ENCODE measurements at regions not wholly inside any gene's neighbourhood (a gene's known extent, or its start where the extent isn't known, plus 50 kb on each side); places are given as distances from the start of the nearest gene placed in this dataset.

- Mint-ChIP-seq H3K36me3 (ENCODE audit: low read depth) (no peaks in the 10 kb centered on the region), H3K27ac (no peak overlapping the region), H3K4me3 (no peak overlapping the region), H3K27me3 (ENCODE audit: insufficient read depth) (no peaks in the 10 kb centered on the region), H3K4me1 (ENCODE audit: low read depth) (no peaks in the 10 kb centered on the region), H3K9me3 (peaks cover 16% of the 10 kb centered on the region)
- no peak for DNase-seq (ENCODE audit: low spot score)
- intact Hi-C loops (cut with micrococcal nuclease), result no loop called here
Observed at GRCh38 chr5:2529371-2530092, 221.9 kb downstream of the IRX2 start.

DNA sequence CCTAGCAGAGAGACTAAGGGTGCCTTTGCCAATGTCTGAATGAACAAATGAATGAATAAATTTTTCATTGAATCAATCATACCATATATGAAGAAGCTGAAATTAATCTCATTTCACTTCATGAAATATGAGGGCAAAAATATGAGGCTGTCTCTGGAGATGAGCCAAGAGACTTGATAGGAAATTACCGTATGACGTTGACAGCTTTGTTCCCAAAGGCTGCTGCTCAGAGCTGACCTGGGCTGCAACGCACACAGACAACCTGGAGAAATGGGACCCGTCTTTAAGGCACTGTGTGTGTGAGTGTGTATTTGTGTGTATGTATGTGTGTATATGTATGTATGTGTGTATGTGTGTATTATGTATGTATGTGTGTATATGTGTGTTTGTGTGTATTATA is 226.1 kb downstream of the IRX2 start:
- intact Hi-C loops (cut with micrococcal nuclease), result no loop called here
- H3K27me3 Mint-ChIP-seq (ENCODE audit: insufficient read depth), result no peaks in the 10 kb centered on the region

GRCh38 chr5:2524620-2525019 is 226.9 kb downstream of the IRX2 start:
- Mint-ChIP-seq H3K4me1 (ENCODE audit: low read depth) (no peaks in the 10 kb centered on the region), H3K4me3 (no peak overlapping the region), H3K27ac (no peak overlapping the region), H3K9me3 (peaks cover 8% of the 10 kb centered on the region), H3K27me3 (ENCODE audit: insufficient read depth) (no peaks in the 10 kb centered on the region), H3K36me3 (ENCODE audit: low read depth) (no peaks in the 10 kb centered on the region)
- no peak for DNase-seq (ENCODE audit: low spot score)
- intact Hi-C loops (cut with micrococcal nuclease), result no loop called here

More for the DNA sequence above, 226.1 kb downstream of the IRX2 start:
- Mint-ChIP-seq H3K27ac (no peak overlapping the region), H3K9me3 (peaks cover 8% of the 10 kb centered on the region), H3K4me3 (no peak overlapping the region), H3K36me3 (ENCODE audit: low read depth) (no peaks in the 10 kb centered on the region), H3K4me1 (ENCODE audit: low read depth) (no peaks in the 10 kb centered on the region)
- no peak for DNase-seq (ENCODE audit: low spot score)

GRCh38 chr5:2523180-2523579 is 228.3 kb downstream of the IRX2 start:
- Mint-ChIP-seq H3K4me3 (no peak overlapping the region), H3K27me3 (ENCODE audit: insufficient read depth) (no peaks in the 10 kb centered on the region), H3K27ac (no peak overlapping the region), H3K36me3 (ENCODE audit: low read depth) (no peaks in the 10 kb centered on the region), H3K9me3 (peaks cover 8% of the 10 kb centered on the region), H3K4me1 (ENCODE audit: low read depth) (no peaks in the 10 kb centered on the region)
- intact Hi-C loops (cut with micrococcal nuclease), result no loop called here
- no peak for DNase-seq (ENCODE audit: low spot score)

DNA sequence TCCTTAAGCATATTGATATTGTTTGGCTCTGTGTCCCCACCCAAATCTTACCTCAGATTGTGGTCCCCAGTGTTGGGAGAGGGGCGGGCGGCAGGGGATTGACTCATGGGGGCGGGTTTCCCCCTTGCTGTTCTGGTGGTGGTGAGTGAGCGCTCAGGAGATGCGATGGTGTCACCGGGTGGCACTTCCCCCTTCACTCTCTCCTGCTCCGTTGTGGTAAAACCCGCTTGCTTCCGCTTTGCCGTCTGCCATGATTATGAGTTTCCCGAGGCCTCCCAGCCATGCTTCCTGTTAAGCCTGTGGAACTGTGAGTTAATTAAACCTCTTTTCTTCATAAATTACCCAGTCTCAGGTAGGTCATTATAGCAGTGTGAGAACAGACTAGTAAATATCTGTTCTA is 229.1 kb downstream of the IRX2 start:
- Mint-ChIP-seq H3K4me3 (no peak overlapping the region), H3K4me1 (ENCODE audit: low read depth) (no peaks in the 10 kb centered on the region), H3K36me3 (ENCODE audit: low read depth) (no peaks in the 10 kb centered on the region), H3K9me3 (peaks cover 8% of the 10 kb centered on the region), H3K27ac (no peak overlapping the region), H3K27me3 (ENCODE audit: insufficient read depth) (no peaks in the 10 kb centered on the region)
- intact Hi-C loops (cut with micrococcal nuclease), result no loop called here
- DNase-seq (ENCODE audit: low spot score), result no peak

- Mint-ChIP-seq H3K27me3 (ENCODE audit: insufficient read depth) (no peaks in the 10 kb centered on the region), H3K4me1 (ENCODE audit: low read depth) (no peaks in the 10 kb centered on the region), H3K9me3 (no peaks in the 10 kb centered on the region), H3K27ac (no peak overlapping the region), H3K4me3 (no peak overlapping the region), H3K36me3 (ENCODE audit: low read depth) (no peaks in the 10 kb centered on the region)
- DNase-seq (ENCODE audit: low spot score), result no peak
- intact Hi-C loops (cut with micrococcal nuclease), result no loop called here
Observed at GRCh38 chr5:2519153-2519552, 232.3 kb downstream of the IRX2 start.

DNA sequence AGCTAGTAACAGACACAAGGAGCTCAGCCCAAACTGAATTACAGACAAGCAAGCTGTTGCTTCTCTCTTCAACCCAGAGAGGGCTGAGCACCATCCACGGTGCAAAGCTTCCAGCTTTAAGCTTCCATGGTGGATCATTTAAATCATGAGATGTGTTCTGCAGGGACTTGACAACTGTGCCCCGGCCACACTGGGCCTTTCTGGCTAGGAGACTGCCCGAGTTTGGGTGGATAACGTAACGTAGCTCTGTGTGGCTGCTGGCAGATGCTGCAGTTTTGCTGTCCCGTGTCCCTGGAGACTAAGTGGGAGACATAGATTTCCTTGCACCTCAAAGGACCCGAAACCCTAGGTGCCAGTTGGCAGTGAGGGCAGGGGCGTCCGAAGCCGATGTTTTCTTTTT is 234.0 kb downstream of the IRX2 start:
- no peaks in the 10 kb centered on the region for H3K27me3 Mint-ChIP-seq (ENCODE audit: insufficient read depth)
- H3K9me3 Mint-ChIP-seq, result no peaks in the 10 kb centered on the region
- H3K4me3 Mint-ChIP-seq, result no peak overlapping the region
- no peak overlapping the region for H3K27ac Mint-ChIP-seq
- intact Hi-C loops (cut with micrococcal nuclease), result no loop called here
- H3K4me1 Mint-ChIP-seq (ENCODE audit: low read depth), result no peaks in the 10 kb centered on the region
- no peaks in the 10 kb centered on the region for H3K36me3 Mint-ChIP-seq (ENCODE audit: low read depth)
- no peak for DNase-seq (ENCODE audit: low spot score)

DNA sequence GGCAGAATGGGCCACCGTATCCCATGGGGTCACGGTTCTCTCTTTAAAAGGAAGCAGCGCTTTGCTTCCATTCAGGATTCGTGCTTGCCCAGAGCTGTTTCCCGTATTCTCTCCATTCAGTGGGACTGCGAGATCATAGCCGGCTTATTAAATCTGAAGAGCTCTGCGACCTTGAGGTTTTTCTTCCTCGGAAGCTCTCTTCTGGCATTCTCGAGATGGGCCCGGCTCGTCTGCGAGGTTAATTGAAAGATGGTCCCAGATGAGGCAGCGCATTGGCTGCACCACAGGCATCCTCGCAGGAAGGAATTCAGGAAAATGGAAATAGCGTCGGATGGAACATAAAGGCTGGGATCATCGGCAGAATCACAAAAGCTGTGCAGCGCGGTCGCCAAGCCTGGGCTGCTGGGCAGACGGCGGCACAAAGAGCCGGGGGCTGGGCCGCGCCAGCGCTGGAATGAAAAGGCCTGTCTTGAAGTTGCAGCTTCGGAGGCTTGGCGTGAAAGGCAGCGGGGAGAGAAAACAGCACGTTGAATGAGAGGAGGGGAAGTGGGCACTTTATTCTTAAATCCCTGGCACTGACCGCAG is 236.2 kb downstream of the IRX2 start:
- Mint-ChIP-seq H3K9me3 (no peaks in the 10 kb centered on the region), H3K36me3 (ENCODE audit: low read depth) (no peaks in the 10 kb centered on the region), H3K4me3 (no peak overlapping the region), H3K27ac (no peak overlapping the region), H3K27me3 (ENCODE audit: insufficient read depth) (no peaks in the 10 kb centered on the region), H3K4me1 (ENCODE audit: low read depth) (no peaks in the 10 kb centered on the region)
- intact Hi-C loops (cut with micrococcal nuclease), result no loop called here
- no peak for DNase-seq (ENCODE audit: low spot score)

DNA sequence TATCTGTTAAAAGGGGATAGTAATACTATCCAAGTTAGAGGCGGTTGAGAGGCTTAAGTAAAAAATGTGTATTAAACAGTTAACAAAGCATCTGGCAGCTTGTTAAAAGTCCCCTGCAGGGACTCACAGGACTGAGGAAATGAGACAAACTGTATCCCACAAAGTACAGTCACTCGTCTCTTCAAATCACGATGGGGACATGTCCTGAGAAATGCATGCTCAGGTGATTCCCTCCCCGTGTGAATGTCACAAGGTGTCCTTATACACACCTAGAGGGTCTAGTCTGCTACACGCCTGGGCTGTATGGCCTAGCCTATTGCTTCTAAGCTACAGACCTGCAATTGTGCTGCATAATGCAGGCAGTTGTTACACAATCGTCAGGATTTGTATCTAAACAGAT is 237.0 kb downstream of the IRX2 start:
- H3K4me3 Mint-ChIP-seq, result no peak overlapping the region
- no peaks in the 10 kb centered on the region for H3K36me3 Mint-ChIP-seq (ENCODE audit: low read depth)
- no peak overlapping the region for H3K27ac Mint-ChIP-seq
- no peak for DNase-seq (ENCODE audit: low spot score)
- intact Hi-C loops (cut with micrococcal nuclease), result no loop called here
- peaks cover 5% of the 10 kb centered on the region for H3K9me3 Mint-ChIP-seq
- H3K4me1 Mint-ChIP-seq (ENCODE audit: low read depth), result no peaks in the 10 kb centered on the region
- H3K27me3 Mint-ChIP-seq (ENCODE audit: insufficient read depth), result no peaks in the 10 kb centered on the region

DNA sequence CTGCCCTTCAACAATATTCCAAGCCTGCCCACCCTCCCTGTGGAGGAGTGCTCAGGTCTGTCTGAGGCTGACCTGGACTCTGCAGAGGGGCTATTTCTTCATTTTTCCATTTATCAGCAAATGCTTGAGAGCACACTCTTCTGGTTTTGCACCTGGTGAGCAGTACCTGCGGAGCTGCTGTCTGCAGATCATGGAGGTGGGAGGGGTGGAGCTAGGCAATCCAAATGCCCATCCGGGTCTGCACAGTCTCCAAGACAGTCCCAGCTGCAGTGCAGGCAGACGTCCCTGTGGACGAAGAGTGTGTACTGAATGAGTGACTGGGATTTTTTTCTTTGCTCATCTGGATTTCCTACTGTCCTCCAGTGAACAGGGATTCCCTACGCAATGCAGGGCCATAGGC is 239.8 kb downstream of the IRX2 start:
- intact Hi-C loops (cut with micrococcal nuclease), result no loop called here
- DNase-seq (ENCODE audit: low spot score), result no peak
- Mint-ChIP-seq H3K27me3 (ENCODE audit: insufficient read depth) (no peaks in the 10 kb centered on the region), H3K27ac (no peak overlapping the region), H3K4me1 (ENCODE audit: low read depth) (no peaks in the 10 kb centered on the region), H3K4me3 (no peak overlapping the region), H3K9me3 (peaks cover 5% of the 10 kb centered on the region), H3K36me3 (ENCODE audit: low read depth) (no peaks in the 10 kb centered on the region)

GRCh38 chr5:2511126-2511525 is 240.4 kb downstream of the IRX2 start:
- Mint-ChIP-seq H3K36me3 (ENCODE audit: low read depth) (no peaks in the 10 kb centered on the region), H3K27ac (no peak overlapping the region), H3K27me3 (ENCODE audit: insufficient read depth) (no peaks in the 10 kb centered on the region), H3K4me3 (no peak overlapping the region), H3K4me1 (ENCODE audit: low read depth) (no peaks in the 10 kb centered on the region), H3K9me3 (peaks cover 5% of the 10 kb centered on the region)
- no peak for DNase-seq (ENCODE audit: low spot score)
- intact Hi-C loops (cut with micrococcal nuclease), result no loop called here

DNA sequence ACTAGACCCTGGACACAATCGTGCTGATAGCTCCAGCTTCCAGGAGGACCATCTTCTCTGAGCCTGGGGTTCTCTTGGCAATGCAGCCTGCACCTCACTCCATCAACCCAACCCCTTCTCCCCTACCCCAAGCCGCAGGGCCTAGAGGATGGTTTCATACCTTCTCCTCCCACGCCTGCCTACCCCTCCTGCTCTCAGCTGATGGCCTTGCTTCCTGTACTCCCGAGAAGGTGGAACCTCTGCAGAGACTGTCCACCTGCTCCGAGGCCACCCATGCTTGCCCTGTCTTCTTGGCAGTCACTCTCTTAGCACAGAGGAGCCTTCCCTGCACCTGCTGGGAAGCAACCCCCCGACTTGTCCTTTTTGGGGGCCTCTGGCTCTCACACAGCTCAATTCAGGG is 241.9 kb downstream of the IRX2 start:
- no peaks in the 10 kb centered on the region for H3K36me3 Mint-ChIP-seq (ENCODE audit: low read depth)
- intact Hi-C loops (cut with micrococcal nuclease), result no loop called here

DNA sequence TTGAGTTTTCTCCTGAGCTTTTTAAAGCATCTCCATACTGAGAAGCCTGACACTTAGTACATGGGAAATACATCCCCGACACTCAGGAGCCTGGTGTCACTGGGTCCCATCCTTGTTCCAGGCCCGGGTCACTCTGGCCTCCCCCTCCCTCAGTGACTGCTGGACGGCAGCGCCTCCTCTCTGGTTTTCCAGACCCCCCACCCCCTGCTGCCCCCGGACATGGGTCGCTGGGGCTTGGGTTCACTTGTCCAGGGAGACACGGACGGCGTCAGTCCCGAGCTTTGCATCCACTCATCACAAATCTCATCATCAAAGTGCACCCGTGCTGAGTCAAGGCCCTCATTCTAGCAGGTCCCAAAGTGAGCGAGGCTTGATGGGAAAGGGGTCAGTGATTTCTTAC is 243.0 kb downstream of the IRX2 start:
- no peak for DNase-seq (ENCODE audit: low spot score)
- intact Hi-C loops (cut with micrococcal nuclease), result no loop called here
- H3K27ac Mint-ChIP-seq, result no peak overlapping the region
- H3K4me1 Mint-ChIP-seq (ENCODE audit: low read depth), result no peaks in the 10 kb centered on the region
- H3K4me3 Mint-ChIP-seq, result no peak overlapping the region
- no peaks in the 10 kb centered on the region for H3K27me3 Mint-ChIP-seq (ENCODE audit: insufficient read depth)
- no peaks in the 10 kb centered on the region for H3K36me3 Mint-ChIP-seq (ENCODE audit: low read depth)
- H3K9me3 Mint-ChIP-seq, result peaks cover 12% of the 10 kb centered on the region

More for the DNA sequence above, 241.9 kb downstream of the IRX2 start:
- Mint-ChIP-seq H3K27me3 (ENCODE audit: insufficient read depth) (no peaks in the 10 kb centered on the region), H3K27ac (no peak overlapping the region), H3K4me1 (ENCODE audit: low read depth) (no peaks in the 10 kb centered on the region), H3K9me3 (peaks cover 8% of the 10 kb centered on the region), H3K4me3 (no peak overlapping the region)
- no peak for DNase-seq (ENCODE audit: low spot score)

- no peak overlapping the region for H3K27ac Mint-ChIP-seq
- intact Hi-C loops (cut with micrococcal nuclease), result no loop called here
- no peak for DNase-seq (ENCODE audit: low spot score)
- H3K4me1 Mint-ChIP-seq (ENCODE audit: low read depth), result no peaks in the 10 kb centered on the region
- H3K27me3 Mint-ChIP-seq (ENCODE audit: insufficient read depth), result no peaks in the 10 kb centered on the region
- no peak overlapping the region for H3K4me3 Mint-ChIP-seq
- H3K9me3 Mint-ChIP-seq, result peaks cover 18% of the 10 kb centered on the region
- no peaks in the 10 kb centered on the region for H3K36me3 Mint-ChIP-seq (ENCODE audit: low read depth)
Observed at GRCh38 chr5:2507611-2508010, 243.9 kb downstream of the IRX2 start.
